Brain microvascular endothelial cell (primary cell): ENCODE measurements at regions not wholly inside any gene's neighbourhood (a gene's known extent, or its start where the extent isn't known, plus 50 kb on each side); places are given as distances from the start of the nearest gene placed in this dataset.

ENCODE experiments used
- DNase-seq: peaks from one replicate; pipeline ENCODE4 v3.0.0-alpha.2; 2020
- H3K27ac ChIP-seq: fragments of 250-450 bp; sonication (Bioruptor Pico); 2 replicates; pipeline ENCODE4 v1.5.1; 2020; ENCODE audit warnings: mild to moderate bottlenecking, moderate library complexity
- H3K27me3 ChIP-seq: fragments of 250-450 bp; sonication (Bioruptor Pico); replicated peaks from 2 replicates; pipeline ENCODE4 v1.5.1; 2020; ENCODE audit warnings: mild to moderate bottlenecking
- H3K36me3 ChIP-seq: fragments of 250-450 bp; sonication (Bioruptor Pico); replicated peaks from 2 replicates; pipeline ENCODE4 v1.5.1; 2020; ENCODE audit warnings: mild to moderate bottlenecking
- H3K4me3 ChIP-seq: 2 replicates; pipeline ENCODE4 v1.5.1; 2011; ENCODE audit warnings: low read depth, mild to moderate bottlenecking, control low read depth, low read length, moderate library complexity
- in situ Hi-C: cut with HindIII; loops from 2 replicates; pipeline ENCODE4 v1.10.0; 2017; ENCODE audit warnings: low sequenced_read_pairs, low pct_ligation_motif_present
- TF ChIP-seq, protein P1 (sequence below): IDR thresholded peaks from 2 replicates; pipeline ENCODE4 v1.5.1; 2011; ENCODE audit warnings: low read depth, mild to moderate bottlenecking, moderate library complexity, low read length, control low read depth, inconsistent platforms; ENCODE audit errors: missing control alignments

DNA sequence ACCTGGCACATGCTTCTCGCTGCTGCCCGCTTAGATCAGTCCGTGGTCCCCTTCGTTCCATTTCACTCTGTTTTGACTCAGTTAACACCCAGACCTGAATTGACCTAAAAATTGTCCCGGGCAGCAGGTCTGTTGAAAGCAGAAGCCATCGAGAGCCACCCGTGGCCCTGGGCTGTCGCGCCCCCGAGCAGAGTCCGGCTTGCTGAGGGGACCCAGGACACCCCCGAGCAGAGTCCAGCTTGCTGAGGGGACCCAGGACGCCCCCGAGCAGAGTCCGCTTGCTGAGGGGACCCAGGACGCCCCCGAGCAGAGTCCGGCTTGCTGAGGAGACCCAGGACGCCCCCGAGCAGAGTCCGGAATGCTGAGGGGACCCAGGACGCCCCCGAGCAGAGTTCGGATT lies 50.2 kb upstream of the GALNT9 start:
- Histone ChIP-seq H3K27ac (no peak overlapping the region), H3K36me3 (no peaks in the 10 kb centered on the region), H3K27me3 (peaks cover 29% of the 10 kb centered on the region), H3K4me3 (no peak overlapping the region)
- in situ Hi-C loops = no loop called here
- DNase-seq = no peak
- TF ChIP-seq, protein P1, sequence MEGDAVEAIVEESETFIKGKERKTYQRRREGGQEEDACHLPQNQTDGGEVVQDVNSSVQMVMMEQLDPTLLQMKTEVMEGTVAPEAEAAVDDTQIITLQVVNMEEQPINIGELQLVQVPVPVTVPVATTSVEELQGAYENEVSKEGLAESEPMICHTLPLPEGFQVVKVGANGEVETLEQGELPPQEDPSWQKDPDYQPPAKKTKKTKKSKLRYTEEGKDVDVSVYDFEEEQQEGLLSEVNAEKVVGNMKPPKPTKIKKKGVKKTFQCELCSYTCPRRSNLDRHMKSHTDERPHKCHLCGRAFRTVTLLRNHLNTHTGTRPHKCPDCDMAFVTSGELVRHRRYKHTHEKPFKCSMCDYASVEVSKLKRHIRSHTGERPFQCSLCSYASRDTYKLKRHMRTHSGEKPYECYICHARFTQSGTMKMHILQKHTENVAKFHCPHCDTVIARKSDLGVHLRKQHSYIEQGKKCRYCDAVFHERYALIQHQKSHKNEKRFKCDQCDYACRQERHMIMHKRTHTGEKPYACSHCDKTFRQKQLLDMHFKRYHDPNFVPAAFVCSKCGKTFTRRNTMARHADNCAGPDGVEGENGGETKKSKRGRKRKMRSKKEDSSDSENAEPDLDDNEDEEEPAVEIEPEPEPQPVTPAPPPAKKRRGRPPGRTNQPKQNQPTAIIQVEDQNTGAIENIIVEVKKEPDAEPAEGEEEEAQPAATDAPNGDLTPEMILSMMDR = no peak
